ENCODE measurements at regions not wholly inside any gene's neighbourhood (a gene's known extent, or its start where the extent isn't known, plus 50 kb on each side); places are given as distances from the start of the nearest gene placed in this dataset.

DNA sequence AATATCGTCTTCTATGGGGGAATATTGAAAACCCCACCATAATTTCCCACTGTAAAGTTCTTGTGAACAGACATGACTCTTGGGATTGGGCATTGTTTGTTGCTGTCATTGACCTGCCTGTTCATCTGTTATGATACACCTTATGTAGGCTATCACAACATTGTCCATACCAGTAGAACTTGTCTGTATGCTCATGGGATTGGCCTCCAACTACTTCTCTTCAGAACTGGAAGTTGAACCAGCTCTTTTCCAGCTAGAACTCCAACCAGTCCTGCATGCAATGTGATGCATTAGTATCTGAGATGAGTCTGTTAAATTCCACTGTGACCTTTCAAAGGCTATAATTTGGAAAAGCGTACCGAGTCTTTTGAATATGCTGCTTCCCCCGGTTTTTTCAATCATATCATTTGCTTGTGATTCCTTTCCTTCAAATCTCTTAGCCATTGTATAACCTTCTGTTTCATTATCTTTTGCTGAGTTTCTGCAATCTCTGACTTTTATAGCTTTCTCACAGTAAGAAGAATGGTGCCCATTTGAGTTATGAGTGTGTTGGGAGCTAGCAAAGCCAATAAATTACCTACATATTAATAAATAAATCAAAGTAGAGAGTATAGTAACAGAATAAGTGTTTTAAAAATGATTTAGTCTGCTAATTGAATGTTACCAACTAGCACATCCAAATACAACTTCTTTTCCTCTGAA, 101.9 kb downstream of the PLK2 start:
- TF ChIP-seq, protein P1, sequence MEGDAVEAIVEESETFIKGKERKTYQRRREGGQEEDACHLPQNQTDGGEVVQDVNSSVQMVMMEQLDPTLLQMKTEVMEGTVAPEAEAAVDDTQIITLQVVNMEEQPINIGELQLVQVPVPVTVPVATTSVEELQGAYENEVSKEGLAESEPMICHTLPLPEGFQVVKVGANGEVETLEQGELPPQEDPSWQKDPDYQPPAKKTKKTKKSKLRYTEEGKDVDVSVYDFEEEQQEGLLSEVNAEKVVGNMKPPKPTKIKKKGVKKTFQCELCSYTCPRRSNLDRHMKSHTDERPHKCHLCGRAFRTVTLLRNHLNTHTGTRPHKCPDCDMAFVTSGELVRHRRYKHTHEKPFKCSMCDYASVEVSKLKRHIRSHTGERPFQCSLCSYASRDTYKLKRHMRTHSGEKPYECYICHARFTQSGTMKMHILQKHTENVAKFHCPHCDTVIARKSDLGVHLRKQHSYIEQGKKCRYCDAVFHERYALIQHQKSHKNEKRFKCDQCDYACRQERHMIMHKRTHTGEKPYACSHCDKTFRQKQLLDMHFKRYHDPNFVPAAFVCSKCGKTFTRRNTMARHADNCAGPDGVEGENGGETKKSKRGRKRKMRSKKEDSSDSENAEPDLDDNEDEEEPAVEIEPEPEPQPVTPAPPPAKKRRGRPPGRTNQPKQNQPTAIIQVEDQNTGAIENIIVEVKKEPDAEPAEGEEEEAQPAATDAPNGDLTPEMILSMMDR (conservative IDR thresholded peaks at IDR 0.05), result no peak
- no peak for TF ChIP-seq ZFX (IDR thresholded peaks at IDR 0.05)
- H3K27ac ChIP-seq, result no peak overlapping the region

DNA sequence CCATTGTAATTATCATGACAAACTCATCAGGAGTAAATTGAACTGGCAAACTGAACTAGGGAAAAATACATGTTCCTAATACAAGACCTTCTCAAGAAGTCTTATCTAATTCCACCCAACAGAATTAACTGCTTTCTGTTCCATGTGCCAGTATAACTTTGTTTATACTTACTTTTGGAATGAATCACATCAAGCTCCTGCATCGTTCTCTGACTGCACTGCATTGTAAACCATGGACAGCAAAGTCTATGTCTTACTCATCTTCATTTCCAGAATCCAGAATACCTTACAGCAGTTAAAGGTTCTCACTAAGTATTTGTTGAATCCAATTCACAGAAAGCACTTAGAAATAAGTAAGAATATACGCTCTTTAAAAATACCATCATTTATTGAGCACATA, 102.8 kb downstream of the PLK2 start:
- TF ChIP-seq ZFX (IDR thresholded peaks at IDR 0.05), result no peak
- TF ChIP-seq, protein P1 (conservative IDR thresholded peaks at IDR 0.05), result no peak
- no peak overlapping the region for H3K27ac ChIP-seq

DNA sequence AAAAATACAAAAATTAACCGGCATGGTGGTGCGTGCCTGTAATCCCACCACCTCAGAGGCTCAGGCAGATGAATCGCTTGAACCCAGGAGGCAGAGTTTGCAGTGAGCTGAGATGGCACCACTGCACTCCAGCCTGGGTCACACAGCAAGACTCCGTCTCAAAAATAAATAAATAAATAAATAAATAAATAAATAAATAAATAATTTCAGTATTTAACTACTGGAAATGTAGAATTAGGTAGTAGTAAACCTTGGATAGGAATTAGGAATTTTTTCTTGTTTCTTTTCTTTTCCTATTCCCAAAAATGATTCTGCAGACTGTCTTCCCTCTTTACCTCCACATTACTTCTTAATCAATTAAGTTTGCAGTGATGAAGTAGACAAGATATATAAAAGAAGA, 103.2 kb downstream of the PLK2 start:
- TF ChIP-seq, protein P1 (conservative IDR thresholded peaks at IDR 0.05), result no peak
- no peak for TF ChIP-seq ZFX (IDR thresholded peaks at IDR 0.05)
- H3K27ac ChIP-seq, result no peak overlapping the region

DNA sequence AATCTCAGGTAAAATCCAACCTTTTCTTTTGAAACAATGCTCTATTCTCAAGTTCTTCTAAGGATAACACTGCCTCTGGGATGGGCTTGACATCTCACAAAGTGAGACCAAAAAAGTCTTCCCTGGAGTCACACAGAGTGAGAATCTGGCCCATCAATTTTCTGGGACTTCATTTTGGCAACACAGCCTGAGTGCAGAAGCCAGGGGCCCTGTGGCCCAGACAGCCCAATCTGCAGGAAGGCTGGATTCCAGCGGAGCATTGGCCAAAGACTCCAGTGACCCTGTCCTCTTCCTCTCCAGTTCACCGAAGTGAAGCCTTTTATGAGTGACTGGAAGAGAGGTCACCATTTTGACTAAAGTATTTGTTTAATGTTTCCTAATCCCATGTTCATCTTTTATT, 105.1 kb downstream of the PLK2 start:
- TF ChIP-seq, protein P1 (conservative IDR thresholded peaks at IDR 0.05), result no peak
- no peak for TF ChIP-seq ZFX (IDR thresholded peaks at IDR 0.05)
- no peak overlapping the region for H3K27ac ChIP-seq

DNA sequence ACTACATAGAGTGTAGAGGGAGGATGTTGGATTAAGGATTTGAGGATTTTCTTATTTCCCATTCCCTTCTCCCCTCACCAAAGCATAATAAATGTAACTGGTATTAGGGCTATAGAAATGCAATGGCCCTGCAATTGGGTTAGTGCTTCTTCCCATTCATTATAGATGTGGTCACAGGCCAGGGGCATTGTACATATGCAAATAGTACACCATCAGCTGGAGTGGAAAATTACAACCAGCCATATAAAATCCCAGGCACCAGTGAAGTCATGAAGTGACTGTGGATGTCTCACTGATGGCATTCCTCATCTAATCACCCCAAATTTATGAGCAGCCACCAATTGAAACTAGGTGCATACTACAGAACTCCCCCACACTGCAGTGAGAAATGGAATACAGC, 105.9 kb downstream of the PLK2 start:
- TF ChIP-seq, protein P1 (conservative IDR thresholded peaks at IDR 0.05), result no peak
- no peak for TF ChIP-seq ZFX (IDR thresholded peaks at IDR 0.05)

DNA sequence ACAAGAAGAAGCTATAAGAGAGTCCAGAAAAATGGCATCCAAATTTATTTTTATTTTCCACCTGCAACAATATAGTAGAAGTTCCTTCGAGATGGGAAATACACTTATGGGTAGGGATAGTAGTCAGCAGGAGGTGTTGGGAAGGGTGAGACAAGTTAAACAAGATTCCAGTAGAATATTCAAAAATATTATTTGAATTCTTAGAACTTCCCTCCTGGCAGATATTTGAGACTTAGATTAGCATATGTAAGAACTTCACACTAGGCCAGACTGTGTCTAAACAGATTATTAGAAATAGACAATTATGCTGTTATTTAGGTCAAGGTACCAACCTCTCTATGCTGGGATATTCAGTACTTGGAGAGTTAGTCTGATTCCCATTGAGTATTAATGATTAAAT, 108.7 kb downstream of the PLK2 start:
- TF ChIP-seq, protein P1 (conservative IDR thresholded peaks at IDR 0.05), result no peak
- TF ChIP-seq ZFX (IDR thresholded peaks at IDR 0.05), result no peak
- no peak overlapping the region for H3K27ac ChIP-seq

More for the DNA sequence above, 105.9 kb downstream of the PLK2 start:
- H3K27ac ChIP-seq, result no peak overlapping the region

DNA sequence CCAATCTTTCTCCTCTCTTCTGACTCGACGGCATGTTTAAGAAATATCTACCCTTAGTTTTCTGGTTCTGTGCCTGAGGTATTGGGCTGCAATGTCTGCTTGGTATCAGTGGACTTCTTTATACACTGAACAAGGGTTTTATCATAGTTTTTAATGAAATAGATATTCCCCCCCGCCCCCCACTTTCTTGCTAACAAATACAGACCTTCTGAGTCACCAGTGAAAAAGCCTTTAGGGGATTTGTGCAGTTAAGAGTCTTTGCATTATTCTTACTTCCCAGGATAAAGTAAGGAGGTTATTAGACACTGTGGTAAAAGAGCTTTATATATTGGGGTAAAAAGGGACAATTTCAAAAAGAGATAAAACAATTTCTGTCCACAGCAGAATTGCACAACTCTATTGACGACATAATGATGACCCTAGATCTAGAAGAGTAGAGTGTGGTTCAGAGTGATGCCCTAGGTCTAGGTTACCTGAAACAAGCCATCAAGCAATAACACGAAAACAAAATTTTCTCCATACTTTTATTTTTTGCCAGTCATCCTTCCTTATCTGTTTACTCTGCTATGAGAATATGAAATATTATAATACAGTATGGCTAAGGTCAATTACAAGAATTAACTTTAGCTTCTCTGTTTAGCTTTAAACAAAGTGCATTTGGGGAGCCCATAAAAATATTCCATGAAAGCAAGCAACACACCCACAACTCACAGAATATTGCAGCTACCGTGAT, 110.7 kb downstream of the PLK2 start:
- no peak overlapping the region for H3K27ac ChIP-seq
- no peak for TF ChIP-seq ZFX (IDR thresholded peaks at IDR 0.05)
- TF ChIP-seq, protein P1 (conservative IDR thresholded peaks at IDR 0.05), result no peak
